ENCODE measurements at regions not wholly inside any gene's neighbourhood (a gene's known extent, or its start where the extent isn't known, plus 50 kb on each side); places are given as distances from the start of the nearest gene placed in this dataset.

- no peak for TF ChIP-seq CTCF (IDR thresholded peaks at IDR 0.05)
- TF ChIP-seq ZFX (IDR thresholded peaks at IDR 0.05; ENCODE audit: borderline replicate concordance): no peak
These were observed 186.7 kb downstream of the RPS12 start for GRCh38 chr6:133001040-133001565.

Data from 22Rv1 (cell line).